K562 (cell line): ENCODE measurements at regions not wholly inside any gene's neighbourhood (a gene's known extent, or its start where the extent isn't known, plus 50 kb on each side); places are given as distances from the start of the nearest gene placed in this dataset.

Source experiments
- ATAC-seq: fragments of 200-7000 bp; cut with Tn5 transposase; 3 replicates; pipeline ENCODE4 v1.9.1; 2020; ENCODE audit warnings: moderate library complexity
- BruUV-seq: library from RNA; stranded (reverse); fragments of 400-500 nt; replicated peaks from 2 replicates; lab custom pipeline; 2021; lab: Mats Ljungman, UMichigan
- CTCF ChIA-PET: fragments of 300-600 bp; formaldehyde crosslinking; extraction: SDS; loops from one replicate; lab custom pipeline; 2021; ENCODE audit warnings: low intra/inter-chr PET ratio; lab: Yijun Ruan, JAX
- POLR2A ChIA-PET: fragments of 300-600, 350-650 bp; sonication (Branson Sonifier 250); formaldehyde crosslinking; extraction: SDS; loops from one replicate; lab custom pipeline; 2021; ENCODE audit warnings: antibody characterized with exemption, inconsistent platforms; lab: Yijun Ruan, JAX
- DNase-seq, 4 experiments: peaks; one replicate each; pipeline versions ENCODE4 v3.0.0 to v3.0.0-alpha.2; 2011 to 2018; ENCODE audit warnings: low spot score in 3 of 4, mixed read lengths in 3 of 4; ENCODE audit errors: extremely low read depth in 1 of 4
- FAIRE-seq: peaks from 2 replicates; lab custom pipeline; 2011; peaks lifted over from hg19 to GRCh38; lab: Jason Lieb, UNC
- H2AFZ ChIP-seq: 2 replicates; pipeline ENCODE4 v1.6.0; 2011; ENCODE audit warnings: low read depth, low read length, control low read depth, inconsistent platforms
- H3K27ac ChIP-seq: fragments of 200-600 bp; 3 replicates; pipeline ENCODE4 v1.8.0; 2011; ENCODE audit warnings: low read depth, mild to moderate bottlenecking, control low read depth, inconsistent platforms, low read length, moderate library complexity, mixed read lengths; ENCODE audit errors: extremely low read depth
- H3K27me3 ChIP-seq, 2 experiments: fragments of 300-600 bp in 1 of 2; 2 replicates in 1 of 2; 3 replicates in 1 of 2; pipeline versions ENCODE4 v1.6.0 to v1.8.0; 2011; ENCODE audit warnings: inconsistent platforms in 2 of 2, low read length in 2 of 2, mild to moderate bottlenecking in 1 of 2, mixed read lengths in 1 of 2, moderate library complexity in 1 of 2; ENCODE audit not compliant: control insufficient read depth in 2 of 2, insufficient read depth in 2 of 2
- H3K36me3 ChIP-seq: fragments of 300-600 bp; 3 replicates; pipeline ENCODE4 v1.8.0; 2011; ENCODE audit warnings: mild to moderate bottlenecking, low read length, inconsistent platforms; ENCODE audit not compliant: control insufficient read depth, insufficient read depth
- H3K4me1 ChIP-seq, 2 experiments: fragments of 200-600 bp in 1 of 2; replicated peaks in 1 of 2; 2 replicates in 1 of 2; 3 replicates in 1 of 2; pipeline versions ENCODE4 v1.5.1 to v1.8.0; 2011; ENCODE audit warnings: inconsistent platforms in 2 of 2, low read length in 2 of 2, mild to moderate bottlenecking in 1 of 2, mixed read lengths in 1 of 2, moderate library complexity in 1 of 2; ENCODE audit not compliant: control insufficient read depth in 2 of 2, insufficient read depth in 2 of 2
- H3K4me2 ChIP-seq: 2 replicates; pipeline ENCODE4 v1.6.1; 2011; ENCODE audit warnings: low read length, control low read depth, inconsistent platforms, mixed read lengths; ENCODE audit not compliant: insufficient read depth
- H3K4me3 ChIP-seq: fragments of 200-600 bp; sonication (generic), shearing (Covaris generic); 2 replicates; pipeline ENCODE4 v1.5.1; 2016; ENCODE audit warnings: control low read depth, inconsistent platforms
- H3K79me2 ChIP-seq: fragments of 200-600 bp; 3 replicates; pipeline ENCODE4 v1.8.0; 2011; ENCODE audit warnings: low read length, inconsistent platforms; ENCODE audit not compliant: control insufficient read depth, insufficient read depth
- H3K9ac ChIP-seq, 2 experiments: 2 replicates each; pipeline versions ENCODE4 v1.6.0 to v1.6.1; 2011; ENCODE audit warnings: low read depth in 2 of 2, low read length in 2 of 2, control low read depth in 1 of 2, inconsistent platforms in 1 of 2, mild to moderate bottlenecking in 1 of 2, mixed read lengths in 1 of 2; ENCODE audit not compliant: insufficient read depth in 1 of 2
- H3K9me1 ChIP-seq: one replicate; pipeline ENCODE4 v1.6.0; 2011; ENCODE audit warnings: inconsistent platforms, mild to moderate bottlenecking, low read length, moderate library complexity; ENCODE audit not compliant: control insufficient read depth, insufficient read depth
- H3K9me3 ChIP-seq: replicated peaks from 2 replicates; pipeline ENCODE4 v1.5.1; 2011; ENCODE audit warnings: low read depth, low read length, inconsistent platforms; ENCODE audit not compliant: control insufficient read depth, insufficient read depth
- H4K20me1 ChIP-seq: replicated peaks from 2 replicates; pipeline ENCODE4 v1.6.1; 2011; ENCODE audit warnings: low read length, inconsistent platforms, mixed read lengths; ENCODE audit not compliant: control insufficient read depth, insufficient read depth
- ATF7 ChIP-seq: fragments of 450-650 bp; IDR thresholded peaks from 2 replicates; pipeline ENCODE4 v1.7.1; 2014; ENCODE audit warnings: mild to moderate bottlenecking, moderate library complexity
- CCAR2 ChIP-seq: fragments of 200-400 bp; formaldehyde crosslinking; IDR thresholded peaks from 2 replicates; pipeline ENCODE4 v1.6.1; 2017; ENCODE audit warnings: mild to moderate bottlenecking, low read depth, low read length
- FOXJ2 ChIP-seq: fragments of 200-800 bp; sonication (Bioruptor generic); IDR thresholded peaks from 2 replicates; pipeline ENCODE4 v1.6.1; 2016; ENCODE audit warnings: missing genetic modification characterization, missing compliant biosample characterization
- POLR2H ChIP-seq: IDR thresholded peaks from 2 replicates; pipeline ENCODE4 v1.6.1; 2016; ENCODE audit warnings: missing genetic modification characterization, low read depth, mild to moderate bottlenecking, control low read depth, missing compliant biosample characterization, moderate library complexity
- SRSF9 ChIP-seq: fragments of 200-400 bp; formaldehyde crosslinking; IDR thresholded peaks from 2 replicates; pipeline ENCODE4 v1.6.1; 2017; ENCODE audit warnings: low read depth, low read length, borderline replicate concordance
- ZFP91 ChIP-seq: sonication (generic); formaldehyde crosslinking; IDR thresholded peaks from 2 replicates; pipeline ENCODE4 v1.8.0; 2022; ENCODE audit warnings: mild to moderate bottlenecking, missing genetic modification reagents
- ZNF174 ChIP-seq: fragments of 250-450 bp; sonication (Bioruptor Pico); IDR thresholded peaks from 2 replicates; pipeline ENCODE4 v1.4.0; 2020; ENCODE audit warnings: mild to moderate bottlenecking
- ZNF224 ChIP-seq: sonication (generic); formaldehyde crosslinking; IDR thresholded peaks from 2 replicates; pipeline ENCODE4 v1.8.0; 2022; ENCODE audit warnings: mild to moderate bottlenecking, missing genetic modification reagents
- ZNF561 ChIP-seq: fragments of 450-650 bp; formaldehyde crosslinking; conservative IDR thresholded peaks from 2 replicates; pipeline ENCODE4 v1.4.0; 2020; ENCODE audit warnings: mild to moderate bottlenecking, moderate library complexity
- WGBS: fragments of 100-300 bp; shearing (Covaris generic); methylation state at CpG from one replicate; pipeline ENCODE4 v1.1.6; 2016; ENCODE audit warnings: low coverage, mixed read lengths; ENCODE audit not compliant: insufficient coverage; ENCODE audit errors: missing lambda C conversion rate; 5-methylcytosine and 5-hydroxymethylcytosine counted together
- in situ Hi-C: fragments of 300-500 bp; cut with MboI; formaldehyde crosslinking; loops from 4 replicates; pipeline ENCODE4 v1.15.0; 2018; ENCODE audit warnings: inconsistent platforms, mixed read lengths
- intact Hi-C: fragments of 100-400 bp; cut with micrococcal nuclease; formaldehyde crosslinking; loops from 2 replicates; pipeline ENCODE4 v1.14.2; 2022

GRCh38 chr13:59210543-59210942 is 953.2 kb downstream of the DIAPH3 start:
- Histone ChIP-seq H3K9ac (no peak overlapping the region), H2AFZ (no peak overlapping the region), H3K4me2 (no peak overlapping the region), H3K9me3 (no peaks in the 10 kb centered on the region), H3K27ac (no peak overlapping the region), H3K36me3 (no peaks in the 10 kb centered on the region), H4K20me1 (no peaks in the 10 kb centered on the region), H3K4me1 (no peaks in the 10 kb centered on the region), H3K27me3 (no peaks in the 10 kb centered on the region), H3K79me2 (no peaks in the 10 kb centered on the region), H3K9me1 (no peaks in the 10 kb centered on the region), H3K4me3 (no peak overlapping the region)
- ATAC-seq (no peak), DNase-seq (no peak), FAIRE-seq (no peak)
- CTCF ChIA-PET, result no interaction called here
- in situ Hi-C loops, result no loop called here
- TF ChIP-seq ZNF174 (CRISPR knock-in tag), result no peak
- no peak for TF ChIP-seq CCAR2
- no peak for TF ChIP-seq POLR2H (tag)
- TF ChIP-seq FOXJ2 (tag), result no peak
- TF ChIP-seq SRSF9, result no peak
- TF ChIP-seq ZFP91 (CRISPR knock-in tag), result no peak
- TF ChIP-seq ATF7, result no peak
- TF ChIP-seq ZNF224 (CRISPR knock-in tag), result no peak
- no peak for TF ChIP-seq ZNF561 (CRISPR knock-in tag)
- BruUV-seq, result no TSS peak
- intact Hi-C loops, result no loop called here
- POLR2A ChIA-PET, result no interaction called here
- WGBS, result 0% methylated on average over 1 of the region's 1 CpG
